Neural progenitor cell (in vitro differentiated cells): ENCODE measurements at regions not wholly inside any gene's neighbourhood (a gene's known extent, or its start where the extent isn't known, plus 50 kb on each side); places are given as distances from the start of the nearest gene placed in this dataset.
"Not testable (repeated sequence)": the region's sequence is repeated elsewhere in the genome, so short reads cannot be mapped to it uniquely, and the experiment has no call there.

Source experiments
- DNase-seq: peaks from one replicate; pipeline ENCODE4 v3.0.0-alpha.2; 2016; ENCODE audit warnings: low spot score
- H2AFZ ChIP-seq: fragments of 200-600 bp; sonication (generic); replicated peaks from 2 replicates; pipeline ENCODE4 v1.6.1; 2016; ENCODE audit warnings: antibody characterized with exemption
- H3F3A ChIP-seq: fragments of 200-600 bp; sonication (generic); 2 replicates; pipeline ENCODE4 v1.6.1; 2016; ENCODE audit warnings: antibody characterized with exemption, low read depth
- H3K27ac ChIP-seq: fragments of 200-600 bp; sonication (generic); 2 replicates; pipeline ENCODE4 v1.5.1; 2016; ENCODE audit warnings: mild to moderate bottlenecking
- H3K27me3 ChIP-seq: fragments of 200-600 bp; sonication (generic); 2 replicates; pipeline ENCODE4 v1.6.1; 2016; ENCODE audit warnings: mild to moderate bottlenecking, moderate library complexity
- H3K36me3 ChIP-seq: fragments of 200-600 bp; sonication (generic); 2 replicates; pipeline ENCODE4 v1.5.1; 2016
- H3K4me1 ChIP-seq: fragments of 200-600 bp; sonication (generic); 2 replicates; pipeline ENCODE4 v1.6.1; 2016; ENCODE audit warnings: mixed run types
- H3K4me2 ChIP-seq: fragments of 200-600 bp; sonication (generic); 2 replicates; pipeline ENCODE4 v1.6.1; 2016
- H3K4me3 ChIP-seq: fragments of 200-600 bp; sonication (generic); 2 replicates; pipeline ENCODE4 v1.5.1; 2016
- H3K79me2 ChIP-seq: fragments of 200-600 bp; sonication (generic); 2 replicates; pipeline ENCODE4 v1.6.1; 2016; ENCODE audit warnings: low read depth
- H3K9ac ChIP-seq: fragments of 200-600 bp; sonication (generic); 2 replicates; pipeline ENCODE4 v1.6.1; 2016
- H3K9me3 ChIP-seq: fragments of 200-600 bp; sonication (generic); 2 replicates; pipeline ENCODE4 v1.5.1; 2016; ENCODE audit warnings: low read depth
- H4K20me1 ChIP-seq: fragments of 200-600 bp; sonication (generic); 2 replicates; pipeline ENCODE4 v1.6.1; 2016; ENCODE audit warnings: low read depth
- H3K27ac Mint-ChIP-seq: 3 replicates; pipeline ENCODE4 v1.8.0; 2021; ENCODE audit warnings: mixed read lengths
- H3K27me3 Mint-ChIP-seq: 2 replicates; pipeline ENCODE4 v1.8.0; 2022; ENCODE audit warnings: low read depth, mild to moderate bottlenecking, inconsistent platforms, moderate library complexity, mixed read lengths; ENCODE audit not compliant: insufficient read depth
- H3K36me3 Mint-ChIP-seq: 3 replicates; pipeline ENCODE4 v1.8.0; 2021; ENCODE audit warnings: mixed read lengths
- H3K4me1 Mint-ChIP-seq: 3 replicates; pipeline ENCODE4 v1.8.0; 2021; ENCODE audit warnings: mixed read lengths
- H3K4me3 Mint-ChIP-seq: 3 replicates; pipeline ENCODE4 v1.8.0; 2021; ENCODE audit warnings: mild to moderate bottlenecking, moderate library complexity, mixed read lengths
- H3K9me3 Mint-ChIP-seq: 3 replicates; pipeline ENCODE4 v1.8.0; 2020; ENCODE audit warnings: mixed read lengths
- CTCF ChIP-seq: fragments of 200-600 bp; sonication (generic); IDR thresholded peaks from 2 replicates; pipeline ENCODE4 v1.5.1; 2017; ENCODE audit warnings: antibody characterized with exemption, mild to moderate bottlenecking
- EZH2 ChIP-seq: fragments of 200-600 bp; sonication (generic); IDR thresholded peaks from 2 replicates; pipeline ENCODE4 v1.6.1; 2017; ENCODE audit warnings: antibody characterized with exemption, mild to moderate bottlenecking, moderate library complexity
- EZH2phosphoT487 ChIP-seq: fragments of 200-600 bp; sonication (generic); IDR thresholded peaks from 2 replicates; pipeline ENCODE4 v1.6.1; 2017; ENCODE audit warnings: antibody characterized with exemption

- no peaks in the 10 kb centered on the region for H3K27me3 ChIP-seq
- Mint-ChIP-seq H3K27ac (no peak overlapping the region), H3K9me3 (no peaks in the 10 kb centered on the region), H3K4me3 (no peak overlapping the region), H3K4me1 (no peaks in the 10 kb centered on the region), H3K36me3 (no peaks in the 10 kb centered on the region), H3K27me3 (peaks cover 2% of the 10 kb centered on the region)
- no peak overlapping the region for H3K4me2 ChIP-seq
- H3K4me1 ChIP-seq, result no peaks in the 10 kb centered on the region
- no peaks in the 10 kb centered on the region for H4K20me1 ChIP-seq
- DNase-seq, result no peak
- no peaks in the 10 kb centered on the region for H3F3A ChIP-seq
- TF ChIP-seq EZH2 (no peak), CTCF (no peak), EZH2phosphoT487 (no peak)
- H2AFZ ChIP-seq, result no peak overlapping the region
- H3K9ac ChIP-seq, result no peak overlapping the region
- H3K9me3 ChIP-seq, result no peaks in the 10 kb centered on the region
- no peak overlapping the region for H3K4me3 ChIP-seq
- no peaks in the 10 kb centered on the region for H3K79me2 ChIP-seq
- no peak overlapping the region for H3K27ac ChIP-seq
- H3K36me3 ChIP-seq, result no peaks in the 10 kb centered on the region
Measured at GRCh38 chr15:84391191-84391590, 155.6 kb downstream of the GOLGA6L4 start.

GRCh38 chr15:84392020-84392419, 156.4 kb downstream of the GOLGA6L4 start:
- H3K79me2 ChIP-seq, DNase-seq, H3K27me3 ChIP-seq, H3F3A ChIP-seq, H3K27ac ChIP-seq, H3K36me3 Mint-ChIP-seq, H3K4me1 ChIP-seq, H3K9ac ChIP-seq, H3K36me3 ChIP-seq, H4K20me1 ChIP-seq, H3K4me3 Mint-ChIP-seq, H3K4me1 Mint-ChIP-seq, H2AFZ ChIP-seq, H3K4me2 ChIP-seq, H3K9me3 ChIP-seq, H3K27me3 Mint-ChIP-seq, H3K4me3 ChIP-seq, H3K9me3 Mint-ChIP-seq: not testable (repeated sequence)
- H3K27ac Mint-ChIP-seq, result peak overlapping the region; percentile 60

GRCh38 chr15:84393386-84393936, 157.9 kb downstream of the GOLGA6L4 start:
- H3F3A ChIP-seq, H3K9me3 ChIP-seq, DNase-seq, H3K9ac ChIP-seq, H3K4me3 ChIP-seq, H3K4me1 ChIP-seq, H3K36me3 ChIP-seq, H4K20me1 ChIP-seq, H3K36me3 Mint-ChIP-seq, H2AFZ ChIP-seq, H3K27ac ChIP-seq, H3K4me3 Mint-ChIP-seq, H3K27me3 ChIP-seq, H3K27me3 Mint-ChIP-seq, H3K4me2 ChIP-seq, H3K4me1 Mint-ChIP-seq, H3K9me3 Mint-ChIP-seq, H3K79me2 ChIP-seq: not testable (repeated sequence)
- H3K27ac Mint-ChIP-seq, result peak overlapping the region; percentile 74

GRCh38 chr15:84393966-84394365, 158.4 kb downstream of the GOLGA6L4 start:
- not testable (repeated sequence) for H3K27me3 Mint-ChIP-seq, H3K79me2 ChIP-seq, H3K4me1 Mint-ChIP-seq, H3K36me3 ChIP-seq, H3K9ac ChIP-seq, H3K4me2 ChIP-seq, H3F3A ChIP-seq, DNase-seq, H3K9me3 Mint-ChIP-seq, H3K9me3 ChIP-seq, H3K4me3 ChIP-seq, H2AFZ ChIP-seq, H4K20me1 ChIP-seq, H3K27ac ChIP-seq, H3K4me1 ChIP-seq, H3K27me3 ChIP-seq, H3K36me3 Mint-ChIP-seq
- Mint-ChIP-seq H3K4me3 (peak overlapping the region; percentile 62), H3K27ac (peak overlapping the region; percentile 74)

GRCh38 chr15:84395384-84395783, 159.8 kb downstream of the GOLGA6L4 start:
- H3K79me2 ChIP-seq, H2AFZ ChIP-seq, H3K27me3 ChIP-seq, H4K20me1 ChIP-seq, H3K36me3 Mint-ChIP-seq, H3K4me3 ChIP-seq, H3K36me3 ChIP-seq, H3K4me3 Mint-ChIP-seq, H3K4me1 ChIP-seq, DNase-seq, H3K9me3 ChIP-seq, H3K27ac Mint-ChIP-seq, H3F3A ChIP-seq, H3K4me2 ChIP-seq, H3K4me1 Mint-ChIP-seq, H3K27me3 Mint-ChIP-seq, H3K27ac ChIP-seq, H3K9ac ChIP-seq, H3K9me3 Mint-ChIP-seq: not testable (repeated sequence)

- not testable (repeated sequence) for H3K4me3 ChIP-seq, H3K27me3 Mint-ChIP-seq, H3K9ac ChIP-seq, H3F3A ChIP-seq, H3K27ac ChIP-seq, H2AFZ ChIP-seq, H3K9me3 Mint-ChIP-seq, H3K4me3 Mint-ChIP-seq, H3K4me1 Mint-ChIP-seq, H3K79me2 ChIP-seq, H3K4me1 ChIP-seq, H3K36me3 Mint-ChIP-seq, H3K27ac Mint-ChIP-seq, H4K20me1 ChIP-seq, H3K9me3 ChIP-seq, H3K4me2 ChIP-seq, H3K36me3 ChIP-seq, H3K27me3 ChIP-seq, DNase-seq
Measured at GRCh38 chr15:84395881-84396280, 160.3 kb downstream of the GOLGA6L4 start.

- not testable (repeated sequence) for H3K4me3 ChIP-seq, H3K9ac ChIP-seq, H3K27ac Mint-ChIP-seq, H3K36me3 Mint-ChIP-seq, H3K4me3 Mint-ChIP-seq, H3K79me2 ChIP-seq, H3K4me1 ChIP-seq, DNase-seq, H3K27me3 Mint-ChIP-seq, H3K27me3 ChIP-seq, H3K9me3 Mint-ChIP-seq, H3K36me3 ChIP-seq, H3K27ac ChIP-seq, H3K9me3 ChIP-seq, H3K4me1 Mint-ChIP-seq, H3K4me2 ChIP-seq, H2AFZ ChIP-seq, H4K20me1 ChIP-seq, H3F3A ChIP-seq
Measured at GRCh38 chr15:84397066-84397465, 161.5 kb downstream of the GOLGA6L4 start.
